GM23338 (cell line): ENCODE measurements at regions not wholly inside any gene's neighbourhood (a gene's known extent, or its start where the extent isn't known, plus 50 kb on each side); places are given as distances from the start of the nearest gene placed in this dataset.

Source experiments
- ATAC-seq: fragments of 200-7000 bp; cut with Tn5 transposase; 3 replicates; pipeline ENCODE4 v1.9.1; 2020
- DNase-seq: peaks from one replicate; pipeline ENCODE4 v3.0.0-alpha.2; 2015; ENCODE audit warnings: low spot score
- H2AFZ ChIP-seq: fragments of 200-600 bp; sonication (generic); 2 replicates; pipeline ENCODE4 v1.8.0; 2016; ENCODE audit warnings: antibody characterized with exemption, mild to moderate bottlenecking, moderate library complexity
- H3F3A ChIP-seq: fragments of 200-600 bp; sonication (generic); replicated peaks from 2 replicates; pipeline ENCODE4 v1.8.0; 2017; ENCODE audit warnings: antibody characterized with exemption, mixed run types, low read depth
- H3K27ac ChIP-seq: fragments of 200-600 bp; sonication (generic); 2 replicates; pipeline ENCODE4 v1.6.1; 2016; ENCODE audit warnings: low read depth
- H3K27me3 ChIP-seq: fragments of 200-600 bp; sonication (generic); 2 replicates; pipeline ENCODE4 v1.8.0; 2016; ENCODE audit warnings: mild to moderate bottlenecking, mixed run types, moderate library complexity; ENCODE audit not compliant: insufficient read depth
- H3K36me3 ChIP-seq: fragments of 200-600 bp; sonication (generic); 2 replicates; pipeline ENCODE4 v1.8.0; 2016; ENCODE audit warnings: mild to moderate bottlenecking; ENCODE audit not compliant: insufficient read depth
- H3K4me1 ChIP-seq: fragments of 200-600 bp; sonication (generic); 2 replicates; pipeline ENCODE4 v1.8.0; 2016; ENCODE audit warnings: mild to moderate bottlenecking, moderate library complexity; ENCODE audit not compliant: insufficient read depth
- H3K4me2 ChIP-seq: fragments of 200-600 bp; sonication (generic); 2 replicates; pipeline ENCODE4 v1.7.1; 2017; ENCODE audit warnings: mixed run types
- H3K4me3 ChIP-seq: fragments of 200-600 bp; sonication (generic); 2 replicates; pipeline ENCODE4 v1.6.1; 2016; ENCODE audit warnings: mixed run types
- H3K79me2 ChIP-seq: fragments of 200-600 bp; sonication (generic); replicated peaks from 2 replicates; pipeline ENCODE4 v1.8.0; 2017; ENCODE audit warnings: mild to moderate bottlenecking; ENCODE audit not compliant: insufficient read depth
- H3K9me2 ChIP-seq: fragments of 200-600 bp; sonication (generic); 2 replicates; pipeline ENCODE4 v1.8.0; 2017; ENCODE audit not compliant: insufficient read depth
- H4K20me1 ChIP-seq: fragments of 200-600 bp; sonication (generic); replicated peaks from 2 replicates; pipeline ENCODE4 v1.8.0; 2017; ENCODE audit warnings: mild to moderate bottlenecking; ENCODE audit not compliant: insufficient read depth
- H3K27ac Mint-ChIP-seq: 2 replicates; pipeline ENCODE4 v1.8.0; 2020; ENCODE audit warnings: inconsistent platforms, mild to moderate bottlenecking, moderate library complexity, mixed read lengths
- H3K27me3 Mint-ChIP-seq: 3 replicates; pipeline ENCODE4 v1.8.0; 2022; ENCODE audit warnings: low read depth, mild to moderate bottlenecking, moderate library complexity, mixed read lengths, inconsistent platforms; ENCODE audit not compliant: insufficient read depth, poor library complexity
- H3K36me3 Mint-ChIP-seq: 3 replicates; pipeline ENCODE4 v1.8.0; 2021; ENCODE audit warnings: low read depth, mild to moderate bottlenecking, inconsistent platforms, moderate library complexity, mixed read lengths
- H3K4me1 Mint-ChIP-seq: 3 replicates; pipeline ENCODE4 v1.8.0; 2020; ENCODE audit warnings: mild to moderate bottlenecking, inconsistent platforms, mixed read lengths
- H3K4me3 Mint-ChIP-seq: 3 replicates; pipeline ENCODE4 v1.8.0; 2021; ENCODE audit warnings: moderate library complexity, mild to moderate bottlenecking, inconsistent platforms, mixed read lengths
- H3K9me3 Mint-ChIP-seq: 3 replicates; pipeline ENCODE4 v1.8.0; 2020; ENCODE audit warnings: moderate library complexity, mild to moderate bottlenecking, inconsistent platforms, mixed read lengths
- ETS1 ChIP-seq: IDR thresholded peaks from 2 replicates; pipeline ENCODE4 v1.6.1; 2016; ENCODE audit warnings: antibody characterized with exemption
- EZH2 ChIP-seq: fragments of 200-600 bp; sonication (generic); IDR thresholded peaks from one replicate; pipeline ENCODE4 v1.8.0; 2017; ENCODE audit warnings: antibody characterized with exemption, mild to moderate bottlenecking, low read depth; ENCODE audit not compliant: unreplicated experiment
- POLR2AphosphoS5 ChIP-seq: IDR thresholded peaks from 2 replicates; pipeline ENCODE4 v1.6.1; 2016; ENCODE audit warnings: antibody characterized with exemption, low read depth
- TF ChIP-seq, protein P1 (sequence below), 2 experiments: fragments of 200-600 bp in 1 of 2; sonication (generic) in 1 of 2; conservative IDR thresholded peaks; 2 replicates each; pipeline versions ENCODE4 v1.5.1 to v1.6.1; 2016 to 2017; ENCODE audit warnings: antibody characterized with exemption in 2 of 2, low read depth in 2 of 2, mild to moderate bottlenecking in 2 of 2, moderate library complexity in 1 of 2
- TF ChIP-seq, protein P2 (sequence below): fragments of 250-450 bp; sonication (Bioruptor Pico); IDR thresholded peaks from 2 replicates; pipeline ENCODE4 v1.5.0; 2020; ENCODE audit warnings: mild to moderate bottlenecking, moderate library complexity

- H3K4me3 ChIP-seq = no peak overlapping the region
- TF ChIP-seq POLR2AphosphoS5 (no peak), ETS1 (no peak), EZH2 (no peak)
- TF ChIP-seq, protein P1, sequence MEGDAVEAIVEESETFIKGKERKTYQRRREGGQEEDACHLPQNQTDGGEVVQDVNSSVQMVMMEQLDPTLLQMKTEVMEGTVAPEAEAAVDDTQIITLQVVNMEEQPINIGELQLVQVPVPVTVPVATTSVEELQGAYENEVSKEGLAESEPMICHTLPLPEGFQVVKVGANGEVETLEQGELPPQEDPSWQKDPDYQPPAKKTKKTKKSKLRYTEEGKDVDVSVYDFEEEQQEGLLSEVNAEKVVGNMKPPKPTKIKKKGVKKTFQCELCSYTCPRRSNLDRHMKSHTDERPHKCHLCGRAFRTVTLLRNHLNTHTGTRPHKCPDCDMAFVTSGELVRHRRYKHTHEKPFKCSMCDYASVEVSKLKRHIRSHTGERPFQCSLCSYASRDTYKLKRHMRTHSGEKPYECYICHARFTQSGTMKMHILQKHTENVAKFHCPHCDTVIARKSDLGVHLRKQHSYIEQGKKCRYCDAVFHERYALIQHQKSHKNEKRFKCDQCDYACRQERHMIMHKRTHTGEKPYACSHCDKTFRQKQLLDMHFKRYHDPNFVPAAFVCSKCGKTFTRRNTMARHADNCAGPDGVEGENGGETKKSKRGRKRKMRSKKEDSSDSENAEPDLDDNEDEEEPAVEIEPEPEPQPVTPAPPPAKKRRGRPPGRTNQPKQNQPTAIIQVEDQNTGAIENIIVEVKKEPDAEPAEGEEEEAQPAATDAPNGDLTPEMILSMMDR (conservative IDR thresholded peaks at IDR 0.05; ENCODE audit: low read depth in 2 of 2) = no peak
- TF ChIP-seq, protein P2, sequence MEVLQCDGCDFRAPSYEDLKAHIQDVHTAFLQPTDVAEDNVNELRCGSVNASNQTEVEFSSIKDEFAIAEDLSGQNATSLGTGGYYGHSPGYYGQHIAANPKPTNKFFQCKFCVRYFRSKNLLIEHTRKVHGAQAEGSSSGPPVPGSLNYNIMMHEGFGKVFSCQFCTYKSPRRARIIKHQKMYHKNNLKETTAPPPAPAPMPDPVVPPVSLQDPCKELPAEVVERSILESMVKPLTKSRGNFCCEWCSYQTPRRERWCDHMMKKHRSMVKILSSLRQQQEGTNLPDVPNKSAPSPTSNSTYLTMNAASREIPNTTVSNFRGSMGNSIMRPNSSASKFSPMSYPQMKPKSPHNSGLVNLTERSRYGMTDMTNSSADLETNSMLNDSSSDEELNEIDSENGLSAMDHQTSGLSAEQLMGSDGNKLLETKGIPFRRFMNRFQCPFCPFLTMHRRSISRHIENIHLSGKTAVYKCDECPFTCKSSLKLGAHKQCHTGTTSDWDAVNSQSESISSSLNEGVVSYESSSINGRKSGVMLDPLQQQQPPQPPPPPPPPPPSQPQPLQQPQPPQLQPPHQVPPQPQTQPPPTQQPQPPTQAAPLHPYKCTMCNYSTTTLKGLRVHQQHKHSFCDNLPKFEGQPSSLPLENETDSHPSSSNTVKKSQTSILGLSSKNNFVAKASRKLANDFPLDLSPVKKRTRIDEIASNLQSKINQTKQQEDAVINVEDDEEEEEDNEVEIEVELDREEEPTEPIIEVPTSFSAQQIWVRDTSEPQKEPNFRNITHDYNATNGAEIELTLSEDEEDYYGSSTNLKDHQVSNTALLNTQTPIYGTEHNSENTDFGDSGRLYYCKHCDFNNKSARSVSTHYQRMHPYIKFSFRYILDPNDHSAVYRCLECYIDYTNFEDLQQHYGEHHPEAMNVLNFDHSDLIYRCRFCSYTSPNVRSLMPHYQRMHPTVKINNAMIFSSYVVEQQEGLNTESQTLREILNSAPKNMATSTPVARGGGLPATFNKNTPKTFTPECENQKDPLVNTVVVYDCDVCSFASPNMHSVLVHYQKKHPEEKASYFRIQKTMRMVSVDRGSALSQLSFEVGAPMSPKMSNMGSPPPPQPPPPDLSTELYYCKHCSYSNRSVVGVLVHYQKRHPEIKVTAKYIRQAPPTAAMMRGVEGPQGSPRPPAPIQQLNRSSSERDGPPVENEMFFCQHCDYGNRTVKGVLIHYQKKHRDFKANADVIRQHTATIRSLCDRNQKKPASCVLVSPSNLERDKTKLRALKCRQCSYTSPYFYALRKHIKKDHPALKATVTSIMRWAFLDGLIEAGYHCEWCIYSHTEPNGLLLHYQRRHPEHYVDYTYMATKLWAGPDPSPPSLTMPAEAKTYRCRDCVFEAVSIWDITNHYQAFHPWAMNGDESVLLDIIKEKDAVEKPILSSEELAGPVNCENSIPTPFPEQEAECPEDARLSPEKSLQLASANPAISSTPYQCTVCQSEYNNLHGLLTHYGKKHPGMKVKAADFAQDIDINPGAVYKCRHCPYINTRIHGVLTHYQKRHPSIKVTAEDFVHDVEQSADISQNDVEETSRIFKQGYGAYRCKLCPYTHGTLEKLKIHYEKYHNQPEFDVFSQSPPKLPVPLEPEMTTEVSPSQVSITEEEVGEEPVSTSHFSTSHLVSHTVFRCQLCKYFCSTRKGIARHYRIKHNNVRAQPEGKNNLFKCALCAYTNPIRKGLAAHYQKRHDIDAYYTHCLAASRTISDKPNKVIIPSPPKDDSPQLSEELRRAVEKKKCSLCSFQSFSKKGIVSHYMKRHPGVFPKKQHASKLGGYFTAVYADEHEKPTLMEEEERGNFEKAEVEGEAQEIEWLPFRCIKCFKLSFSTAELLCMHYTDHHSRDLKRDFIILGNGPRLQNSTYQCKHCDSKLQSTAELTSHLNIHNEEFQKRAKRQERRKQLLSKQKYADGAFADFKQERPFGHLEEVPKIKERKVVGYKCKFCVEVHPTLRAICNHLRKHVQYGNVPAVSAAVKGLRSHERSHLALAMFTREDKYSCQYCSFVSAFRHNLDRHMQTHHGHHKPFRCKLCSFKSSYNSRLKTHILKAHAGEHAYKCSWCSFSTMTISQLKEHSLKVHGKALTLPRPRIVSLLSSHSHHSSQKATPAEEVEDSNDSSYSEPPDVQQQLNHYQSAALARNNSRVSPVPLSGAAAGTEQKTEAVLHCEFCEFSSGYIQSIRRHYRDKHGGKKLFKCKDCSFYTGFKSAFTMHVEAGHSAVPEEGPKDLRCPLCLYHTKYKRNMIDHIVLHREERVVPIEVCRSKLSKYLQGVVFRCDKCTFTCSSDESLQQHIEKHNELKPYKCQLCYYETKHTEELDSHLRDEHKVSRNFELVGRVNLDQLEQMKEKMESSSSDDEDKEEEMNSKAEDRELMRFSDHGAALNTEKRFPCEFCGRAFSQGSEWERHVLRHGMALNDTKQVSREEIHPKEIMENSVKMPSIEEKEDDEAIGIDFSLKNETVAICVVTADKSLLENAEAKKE = no peak
- ATAC-seq (no peak), DNase-seq (no peak)
- H3K9me3 Mint-ChIP-seq = no peaks in the 10 kb centered on the region
- peaks cover 2% of the 10 kb centered on the region for H3K27me3 Mint-ChIP-seq
- no peaks in the 10 kb centered on the region for H3K36me3 ChIP-seq
- H4K20me1 ChIP-seq = no peaks in the 10 kb centered on the region
- no peaks in the 10 kb centered on the region for H3K36me3 Mint-ChIP-seq
- H3K79me2 ChIP-seq = no peaks in the 10 kb centered on the region
- H3K27ac Mint-ChIP-seq = no peak overlapping the region
- H3F3A ChIP-seq = no peaks in the 10 kb centered on the region
- H3K4me1 ChIP-seq = peaks cover 10% of the 10 kb centered on the region
- no peak overlapping the region for H2AFZ ChIP-seq
- no peaks in the 10 kb centered on the region for H3K27me3 ChIP-seq
- H3K27ac ChIP-seq = no peak overlapping the region
- H3K4me2 ChIP-seq = no peak overlapping the region
- no peaks in the 10 kb centered on the region for H3K9me2 ChIP-seq
- H3K4me3 Mint-ChIP-seq = no peak overlapping the region
- peaks cover 13% of the 10 kb centered on the region for H3K4me1 Mint-ChIP-seq
Measured at GRCh38 chr11:130650456-130651030, 202.1 kb downstream of the ADAMTS15 start.
